ENCODE measurements at regions not wholly inside any gene's neighbourhood (a gene's known extent, or its start where the extent isn't known, plus 50 kb on each side); places are given as distances from the start of the nearest gene placed in this dataset.
A peak's percentile ranks its signal among the peaks of the same experiment; 100 is the strongest.
"Not testable (repeated sequence)": the region's sequence is repeated elsewhere in the genome, so short reads cannot be mapped to it uniquely, and the experiment has no call there.

DNA sequence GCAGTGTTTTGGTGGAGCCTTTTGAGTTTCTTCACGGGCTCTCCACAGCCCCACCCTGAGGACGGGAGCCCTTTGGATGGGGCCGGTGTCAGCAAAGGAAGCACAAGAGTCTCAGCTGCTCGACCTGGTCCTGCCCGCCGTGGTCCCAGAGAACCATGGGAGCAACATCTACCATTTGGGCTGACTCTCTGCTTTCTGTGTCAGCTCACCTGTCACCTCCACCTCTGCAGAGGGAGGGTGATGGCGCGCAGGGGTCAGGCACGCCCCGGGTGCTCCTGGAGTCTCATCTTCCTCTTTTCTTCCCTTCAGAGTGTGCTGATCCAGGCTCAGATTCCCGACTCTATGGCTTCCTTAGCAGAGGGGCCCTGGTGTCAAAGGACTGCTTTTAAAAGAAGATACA is 171.7 kb downstream of the LAT start:
- DNase-seq: no peak

DNA sequence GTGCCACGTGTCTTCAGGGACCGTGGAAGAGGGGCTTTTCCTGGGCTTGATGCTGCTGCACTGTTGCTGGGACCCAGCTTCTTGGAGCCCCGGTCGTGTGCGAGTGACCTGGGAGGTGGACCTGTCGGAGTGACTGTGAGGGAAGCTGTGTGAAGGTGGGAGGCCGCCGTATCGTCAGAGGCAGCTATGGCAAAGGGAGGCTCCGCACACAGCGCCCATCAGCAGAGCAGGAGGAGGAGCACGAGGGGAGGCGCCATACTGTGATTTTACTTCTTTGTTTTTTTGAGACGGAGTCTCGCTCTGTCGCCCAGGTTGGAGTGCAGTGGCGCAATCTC is 171.0 kb downstream of the LAT start:
- not testable (repeated sequence) for DNase-seq

- not testable (repeated sequence) for DNase-seq
Measured at GRCh38 chr16:29155131-29155865, 170.4 kb downstream of the LAT start.

GRCh38 chr16:29154676-29155121 is 169.8 kb downstream of the LAT start:
- DNase-seq: peak; percentile 24

- DNase-seq: no peak
Measured at GRCh38 chr16:29154088-29154487, 169.2 kb downstream of the LAT start.

- DNase-seq: not testable (repeated sequence)
Measured at GRCh38 chr16:29153307-29153706, 168.5 kb downstream of the LAT start.

DNA sequence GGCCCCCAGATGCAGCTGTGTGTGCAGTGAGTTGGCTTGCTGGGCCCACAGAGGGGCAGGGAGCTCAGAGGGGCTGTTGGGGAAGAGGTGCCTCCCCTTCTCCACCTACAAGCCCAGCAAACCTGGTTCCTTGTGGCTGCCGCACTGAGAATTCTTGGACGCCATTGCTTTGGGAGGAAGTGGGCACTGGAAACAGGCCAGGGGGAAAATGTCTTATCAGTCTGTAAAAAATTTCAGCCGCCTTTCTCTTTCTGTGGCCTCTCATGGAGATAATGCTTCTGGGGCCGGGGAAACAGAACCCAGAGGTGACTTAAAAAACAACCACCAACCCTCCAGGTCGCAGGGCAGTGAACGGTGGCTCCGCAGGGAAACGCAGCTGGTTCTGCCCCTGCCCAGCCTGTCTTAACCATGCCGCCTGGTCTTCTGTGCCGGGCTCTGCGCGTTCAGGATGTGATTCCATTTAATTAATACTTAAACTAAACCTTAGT is 167.7 kb downstream of the LAT start:
- not testable (repeated sequence) for DNase-seq

DNA sequence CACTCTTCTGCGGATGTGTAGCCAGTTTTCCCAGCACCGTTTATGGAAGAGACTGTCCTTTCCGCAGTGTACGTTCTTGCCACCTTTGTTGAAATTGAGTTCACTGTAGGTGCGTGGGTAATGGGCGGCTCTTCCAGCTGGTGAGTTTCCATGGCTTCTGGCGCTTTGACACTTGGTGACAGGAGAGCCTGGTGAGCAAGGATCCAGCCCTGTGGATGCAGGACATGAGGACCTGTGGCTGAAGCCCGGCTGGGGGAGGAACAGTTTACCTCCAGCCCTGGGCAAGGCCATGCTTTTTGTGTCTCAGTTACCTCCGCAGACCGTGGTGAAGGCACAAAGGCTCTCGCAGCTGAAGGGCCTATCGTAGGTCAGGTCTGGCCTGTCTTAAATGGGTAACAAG is 166.5 kb downstream of the LAT start:
- DNase-seq: no peak

DNA sequence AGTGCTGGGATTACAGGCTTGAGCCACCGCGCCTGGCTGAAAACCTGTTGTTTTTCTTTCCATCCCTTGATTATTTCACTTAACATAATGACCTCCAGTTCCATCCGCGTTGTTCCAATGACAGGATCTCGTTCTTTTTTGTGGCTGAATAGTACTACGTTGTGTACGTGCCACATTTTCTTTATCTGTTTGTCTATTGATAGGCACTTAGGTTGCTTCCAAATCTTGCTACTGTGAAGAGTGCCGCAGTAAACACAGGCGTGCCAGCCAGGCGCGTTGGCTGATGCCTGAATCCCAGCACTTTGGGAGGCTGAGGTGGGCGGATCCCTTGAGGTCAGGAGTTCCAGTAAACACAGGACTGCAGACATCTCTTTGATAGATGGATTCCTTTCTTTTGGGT is 165.1 kb downstream of the LAT start:
- not testable (repeated sequence) for DNase-seq

- no peak for DNase-seq
Measured at GRCh38 chr16:29148867-29149272, 164.0 kb downstream of the LAT start.

GRCh38 chr16:29148131-29148691 is 163.4 kb downstream of the LAT start:
- no peak for DNase-seq

GRCh38 chr16:29147710-29148109 is 162.9 kb downstream of the LAT start:
- DNase-seq: not testable (repeated sequence)

DNA sequence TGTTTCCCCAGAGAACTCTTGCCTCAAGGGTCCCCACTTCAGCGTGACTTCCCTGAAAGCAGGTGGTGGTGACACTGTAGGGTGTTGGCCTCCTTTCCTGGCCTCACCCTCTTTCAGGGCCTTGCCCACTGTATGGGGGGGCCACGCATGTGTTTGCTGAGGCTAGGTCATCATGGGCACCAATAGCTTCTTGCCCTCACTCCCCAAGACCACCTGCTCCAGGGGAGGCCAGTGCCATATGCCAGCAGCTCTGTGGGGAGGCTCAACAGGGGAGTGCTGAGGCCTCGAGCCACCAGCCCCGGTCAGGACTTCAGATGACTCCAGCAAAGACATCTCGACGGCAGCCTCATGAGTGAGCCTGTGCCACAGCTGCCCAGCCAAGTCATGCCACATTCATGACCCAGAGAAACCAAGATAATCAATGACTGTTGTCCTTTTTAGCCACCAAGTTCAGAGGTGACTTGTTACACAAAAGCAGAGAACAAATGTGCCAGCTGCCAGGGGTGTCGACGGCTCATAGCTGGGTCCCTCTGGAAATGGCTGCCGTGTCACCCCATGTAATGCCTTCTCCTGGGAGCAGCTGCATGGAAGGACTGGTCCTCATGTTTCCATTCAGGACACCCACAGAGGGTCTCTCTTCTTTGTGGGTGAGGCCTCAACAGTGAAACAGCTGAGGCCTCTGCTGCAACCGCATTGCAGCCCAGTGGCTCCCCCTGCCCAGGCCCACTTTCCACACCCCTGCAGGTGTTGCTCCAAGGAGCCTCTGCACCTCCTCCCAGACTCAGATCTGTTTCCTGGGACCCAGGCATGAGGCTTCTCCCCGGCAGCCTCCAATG is 162.2 kb downstream of the LAT start:
- not testable (repeated sequence) for DNase-seq

DNA sequence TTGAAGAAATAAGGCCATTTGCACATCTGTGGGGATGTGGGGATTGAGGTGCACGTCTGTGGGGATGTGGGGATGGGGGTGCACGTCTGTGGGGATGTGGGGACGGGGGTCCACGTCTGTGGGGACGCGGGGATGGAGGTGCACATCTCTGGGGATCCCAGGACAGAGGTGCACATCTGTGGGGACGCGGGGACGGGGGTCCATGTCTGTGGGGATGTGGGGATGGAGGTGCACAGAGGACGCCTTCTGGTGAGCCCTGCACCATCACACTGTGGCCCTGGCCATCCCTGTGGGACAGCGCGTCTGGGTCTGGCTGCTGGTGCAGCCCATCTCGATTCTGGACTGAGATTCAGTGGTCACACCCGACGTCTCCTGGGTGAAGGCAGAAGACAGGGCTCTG is 161.4 kb downstream of the LAT start:
- no peak for DNase-seq

GRCh38 chr16:29145486-29146225 is 160.8 kb downstream of the LAT start:
- DNase-seq: not testable (repeated sequence)

DNA sequence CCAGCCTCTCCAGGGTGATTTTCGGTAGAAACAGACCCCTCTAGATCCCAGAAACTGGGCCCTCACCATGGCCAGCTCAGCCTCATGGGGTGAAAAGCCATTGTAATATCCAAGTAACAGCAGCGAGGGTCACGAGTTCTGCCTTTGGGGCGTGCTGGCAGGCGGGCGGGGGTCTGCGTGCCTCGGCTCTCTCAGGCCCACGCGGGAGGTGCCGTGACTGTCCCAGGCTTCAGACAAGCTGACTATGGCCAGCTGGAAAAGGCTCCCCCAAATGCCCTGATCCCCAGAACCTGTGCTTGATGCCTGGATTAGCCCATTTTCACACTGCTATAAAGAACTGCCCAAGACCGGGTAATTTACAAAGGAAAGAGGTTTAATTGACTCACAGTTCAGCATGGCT is 160.2 kb downstream of the LAT start:
- DNase-seq: not testable (repeated sequence)

GRCh38 chr16:29144669-29145062 is 159.8 kb downstream of the LAT start:
- not testable (repeated sequence) for DNase-seq

DNA sequence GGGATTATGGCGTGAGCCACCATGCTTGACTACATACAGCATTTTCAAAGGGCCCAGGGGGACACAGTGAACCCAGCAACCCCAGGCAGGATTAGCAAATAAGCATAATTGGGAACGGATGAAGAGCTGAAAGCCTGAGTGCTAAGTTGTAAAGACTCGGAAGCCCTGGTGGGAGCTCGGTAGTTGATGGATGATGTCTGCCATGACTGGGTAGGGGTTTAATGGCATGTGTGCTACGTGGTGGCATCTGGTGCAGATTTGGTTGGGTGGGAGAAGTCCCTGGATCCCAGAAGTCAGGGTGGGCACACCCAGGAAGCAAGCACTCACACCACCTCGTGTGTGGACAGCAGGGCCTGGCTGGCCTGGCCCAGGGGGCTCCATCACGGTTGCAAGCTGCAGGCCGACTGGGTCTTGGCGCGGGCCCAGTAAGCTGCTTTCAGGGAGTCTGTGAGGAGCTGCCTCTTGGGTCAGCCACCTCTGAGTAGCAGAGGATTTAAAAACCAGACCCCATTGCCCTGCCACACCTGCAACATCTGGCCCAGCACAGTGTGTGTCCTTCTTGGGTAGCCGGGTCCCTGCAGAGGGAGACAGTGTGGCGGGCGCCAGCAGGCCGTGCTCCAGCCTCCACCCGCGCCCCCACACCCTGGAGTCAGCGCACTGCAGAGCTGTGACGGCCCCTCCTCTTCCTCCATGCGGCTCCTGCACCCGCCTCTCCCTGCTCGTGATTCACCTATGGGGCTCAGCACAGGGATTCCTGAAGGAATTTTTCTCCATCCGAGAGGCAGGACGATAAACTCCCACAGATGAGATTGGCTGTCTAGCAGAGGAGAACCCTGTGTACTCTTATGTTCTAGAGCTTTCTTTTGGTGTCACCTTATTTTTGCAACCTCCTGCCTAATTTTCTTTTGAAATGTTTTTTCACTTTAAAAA is 159.2 kb downstream of the LAT start:
- DNase-seq: not testable (repeated sequence)

- not testable (repeated sequence) for DNase-seq
Measured at GRCh38 chr16:29142506-29142905, 157.7 kb downstream of the LAT start.

DNA sequence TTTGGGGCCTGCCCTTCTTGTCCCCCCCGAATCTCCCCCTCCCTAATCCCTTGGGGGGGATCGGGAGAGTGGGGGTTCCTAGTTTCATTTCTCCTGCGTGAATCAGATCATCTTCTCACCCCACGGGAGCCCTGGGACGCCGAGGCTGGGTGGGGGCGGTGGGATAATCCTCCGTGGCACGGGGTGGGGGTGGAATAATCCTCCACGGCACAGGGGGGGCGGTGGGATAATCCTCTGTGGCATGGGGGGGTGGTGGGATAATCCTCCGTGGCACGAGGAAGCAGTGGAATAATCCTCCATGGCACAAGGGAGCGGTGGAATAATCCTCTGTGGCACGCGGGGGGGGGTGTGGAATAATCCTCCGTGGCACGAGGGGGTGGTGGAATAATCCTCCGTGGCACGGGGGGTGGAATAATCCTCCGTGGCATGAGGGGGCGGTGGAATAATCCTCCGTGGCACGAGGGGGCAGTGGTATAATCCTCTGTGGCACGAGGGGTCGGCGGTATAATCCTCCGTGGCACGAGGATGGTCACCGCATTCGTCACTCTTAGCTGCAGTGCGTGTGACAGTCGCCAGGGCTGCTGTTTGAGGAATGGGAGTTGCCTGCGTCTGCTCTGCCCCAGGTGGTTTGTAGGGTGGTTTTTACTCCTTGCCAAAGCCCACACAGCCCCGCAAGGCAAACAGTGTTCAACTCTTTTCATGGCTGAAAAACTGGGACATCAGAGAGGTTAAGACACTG is 156.9 kb downstream of the LAT start:
- no peak for DNase-seq

DNA sequence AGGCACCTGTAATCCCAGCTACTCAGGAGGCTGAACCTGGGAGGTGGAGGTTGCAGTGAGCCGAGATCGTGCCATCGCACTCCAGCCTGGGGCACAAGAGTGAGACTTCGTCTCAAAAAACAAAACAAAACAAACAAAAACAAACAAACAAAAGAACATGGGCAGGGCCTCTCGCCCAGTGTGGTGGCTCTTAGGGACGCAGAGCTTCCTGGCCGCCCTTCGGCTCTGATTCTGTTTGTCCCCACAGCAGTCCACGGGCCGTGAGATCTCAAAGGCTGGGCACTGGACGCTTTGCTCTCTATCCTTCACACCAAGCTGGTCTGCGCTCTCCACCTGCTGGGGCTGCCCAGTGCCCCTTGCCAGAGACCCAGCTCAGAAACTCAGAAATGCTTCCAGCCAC is 156.3 kb downstream of the LAT start:
- DNase-seq: not testable (repeated sequence)
